ENCODE measurements at regions not wholly inside any gene's neighbourhood (a gene's known extent, or its start where the extent isn't known, plus 50 kb on each side); places are given as distances from the start of the nearest gene placed in this dataset.

GRCh38 chr1:22259551-22260282 lies 116.8 kb upstream of the WNT4 start:
- TF ChIP-seq CTCF (IDR thresholded peaks at IDR 0.05) (no peak), POLR2A (IDR thresholded peaks at IDR 0.05) (no peak)
